GM12892 (cell line): ENCODE measurements at regions not wholly inside any gene's neighbourhood (a gene's known extent, or its start where the extent isn't known, plus 50 kb on each side); places are given as distances from the start of the nearest gene placed in this dataset.
A peak's percentile ranks its signal among the peaks of the same experiment; 100 is the strongest.

Source experiments
- DNase-seq: peaks from one replicate; pipeline ENCODE4 v3.0.0; 2011; ENCODE audit not compliant: insufficient read length
- FAIRE-seq: peaks from 2 replicates; lab custom pipeline; 2011; peaks lifted over from hg19 to GRCh38; lab: Jason Lieb, UNC
- POLR2A ChIP-seq: IDR thresholded peaks from 2 replicates; pipeline ENCODE4 v1.6.1; 2011; ENCODE audit warnings: low read depth, low read length, control low read depth
- POLR2AphosphoS5 ChIP-seq: IDR thresholded peaks from 2 replicates; pipeline ENCODE4 v1.6.1; 2011; ENCODE audit warnings: low read depth, low read length, control low read depth
- TAF1 ChIP-seq: IDR thresholded peaks from 2 replicates; pipeline ENCODE4 v1.6.1; 2011; ENCODE audit warnings: low read depth, mild to moderate bottlenecking, control low read depth, low read length, borderline replicate concordance

DNA sequence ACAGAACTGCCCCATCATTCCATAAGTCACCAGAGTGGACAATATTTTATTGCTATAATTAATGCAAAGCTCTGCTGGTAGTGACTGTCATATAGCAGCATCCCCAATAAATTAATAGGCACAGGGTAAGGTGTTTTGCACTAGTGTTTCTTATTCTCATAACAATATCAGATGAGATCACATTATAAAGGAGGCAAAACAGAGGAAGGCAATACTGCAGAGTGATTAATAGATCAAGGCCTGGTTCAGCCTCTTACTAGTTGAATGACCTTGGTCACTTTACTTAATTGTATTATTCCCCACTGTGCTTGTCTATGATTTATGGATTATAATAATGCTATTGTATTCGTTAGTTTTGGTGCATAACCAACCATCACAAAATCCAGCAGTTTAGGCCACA is 784.8 kb downstream of the VRK1 start:
- DNase-seq (no peak), FAIRE-seq (no peak)
- no peak for TF ChIP-seq TAF1
- TF ChIP-seq POLR2AphosphoS5 = no peak
- no peak for TF ChIP-seq POLR2A

DNA sequence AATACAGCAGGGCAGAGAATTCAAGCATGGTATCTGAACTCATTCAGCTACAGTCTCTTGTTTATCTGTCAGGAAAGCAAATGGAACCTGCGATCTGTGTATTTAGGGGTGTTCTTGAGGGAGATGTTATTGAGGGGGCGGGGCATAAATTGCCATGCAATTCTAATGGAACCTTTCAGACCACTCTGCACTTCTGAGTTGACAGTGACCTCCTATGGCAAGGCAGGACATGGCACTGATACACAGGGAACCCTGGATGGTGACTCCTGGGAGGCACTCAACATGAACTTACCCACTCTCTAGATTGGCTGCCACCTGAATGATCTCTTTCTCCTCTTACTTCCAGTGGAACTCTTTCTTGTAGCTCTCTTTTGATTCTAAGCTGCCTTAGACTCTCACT is 787.3 kb downstream of the VRK1 start:
- TF ChIP-seq POLR2AphosphoS5 (no peak), TAF1 (no peak)
- DNase-seq = no peak
- FAIRE-seq = no peak

DNA sequence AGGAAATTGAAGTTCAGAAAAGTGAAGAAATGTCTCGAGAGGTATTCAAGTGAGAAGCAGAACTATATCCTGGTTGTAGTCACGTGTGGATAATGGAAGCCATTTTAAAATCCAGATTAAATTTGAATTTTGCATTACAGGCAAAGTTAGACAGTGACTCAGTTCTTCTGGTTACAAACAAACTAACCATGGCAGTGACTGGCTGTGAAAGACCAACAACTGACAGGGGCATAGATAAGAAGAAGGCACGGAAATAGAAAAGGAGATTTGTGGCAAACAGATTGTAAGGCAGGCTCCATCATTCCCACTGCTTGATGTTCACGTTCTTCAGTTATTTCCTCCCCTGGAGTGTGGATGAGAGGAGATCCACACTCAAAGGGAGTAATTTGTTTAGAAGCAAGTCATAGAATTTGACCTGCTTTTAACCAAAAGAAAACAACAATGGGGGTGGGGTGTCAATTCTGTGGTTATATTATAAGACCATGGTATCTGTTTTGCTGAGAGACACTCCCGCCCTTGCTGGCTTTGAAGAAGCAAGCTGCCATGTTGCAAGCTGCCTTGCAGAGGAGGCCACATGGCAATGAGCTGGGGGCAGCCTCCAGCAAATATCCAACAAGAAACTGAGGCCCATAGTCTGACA is 795.3 kb downstream of the VRK1 start:
- TF ChIP-seq TAF1 = no peak
- no peak for TF ChIP-seq POLR2A
- no peak for TF ChIP-seq POLR2AphosphoS5
- no peak for DNase-seq
- no peak for FAIRE-seq

DNA sequence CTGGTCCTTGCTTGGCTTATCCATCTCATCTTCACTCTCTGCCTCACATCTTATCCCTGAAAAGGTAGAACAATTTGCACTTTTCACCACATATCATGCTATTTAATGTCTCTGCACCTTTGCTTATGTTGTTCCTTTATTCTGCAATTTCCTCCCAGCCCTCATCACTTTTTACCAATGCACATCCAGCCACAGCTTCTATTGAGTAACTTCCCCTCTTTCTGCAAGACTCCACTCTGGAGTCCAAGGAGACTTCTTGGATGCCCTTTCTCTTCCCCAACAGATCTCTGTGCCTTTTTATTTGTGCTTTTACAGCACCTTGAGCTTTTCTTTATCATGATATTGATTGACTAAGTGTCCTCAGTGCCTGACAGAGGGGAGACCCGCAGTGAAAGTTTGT is 797.1 kb downstream of the VRK1 start:
- TF ChIP-seq TAF1 = no peak
- no peak for DNase-seq
- FAIRE-seq = no peak

DNA sequence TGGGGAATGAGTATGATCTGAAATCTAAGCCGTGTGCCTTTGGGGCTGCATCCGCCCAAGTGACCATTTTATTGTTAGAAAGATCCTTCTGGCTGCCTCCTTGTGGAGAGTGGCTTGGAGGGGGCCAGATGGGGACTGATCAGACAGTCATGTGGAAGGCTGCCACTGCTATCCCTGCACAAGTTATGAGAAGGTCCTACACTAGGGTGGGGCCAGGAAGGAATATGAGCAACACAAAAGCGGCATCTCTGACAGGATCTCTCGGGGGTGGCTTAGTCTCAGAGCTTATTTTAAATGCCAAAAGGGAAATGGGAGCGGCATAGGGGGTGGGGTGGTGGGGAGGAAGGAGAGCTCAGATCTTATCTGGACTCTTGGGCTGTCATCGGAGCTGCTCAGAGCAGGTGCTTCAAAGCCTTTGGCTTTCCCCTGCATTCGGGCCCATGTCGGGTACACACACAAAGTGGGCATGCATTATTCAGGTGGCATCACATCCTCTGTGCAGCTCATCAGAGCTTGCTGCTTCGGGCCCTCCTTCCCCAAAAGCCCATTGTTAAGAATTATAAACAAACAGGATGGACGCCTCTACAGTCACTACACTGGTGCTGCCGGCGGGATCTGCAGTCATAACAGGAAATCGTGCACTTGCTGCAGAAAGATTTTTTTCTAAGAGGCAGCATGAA is 805.4 kb downstream of the VRK1 start:
- TF ChIP-seq POLR2A (no peak), TAF1 (no peak), POLR2AphosphoS5 (no peak)
- no peak for DNase-seq
- FAIRE-seq = peak; percentile 48

DNA sequence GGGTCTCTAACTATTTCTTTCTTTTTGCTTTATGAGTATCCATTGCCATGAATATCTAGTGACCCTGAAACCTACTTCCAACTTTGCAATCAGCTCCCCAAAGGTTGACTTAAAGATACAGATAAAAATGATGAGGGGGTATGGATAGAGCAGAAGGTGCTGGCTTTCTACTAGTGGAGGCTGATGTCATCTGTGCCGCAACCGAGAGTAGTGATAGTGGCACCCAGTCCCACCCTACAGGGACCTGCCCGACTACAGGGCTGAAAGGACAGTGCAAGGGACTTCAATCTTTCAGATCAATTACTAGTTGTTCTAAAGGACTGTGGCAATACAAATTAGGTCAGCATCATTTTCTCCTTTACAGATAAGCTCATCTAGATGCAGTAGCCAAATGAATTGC is 806.0 kb downstream of the VRK1 start:
- no peak for TF ChIP-seq POLR2A
- no peak for TF ChIP-seq POLR2AphosphoS5
- no peak for TF ChIP-seq TAF1
- FAIRE-seq (no peak), DNase-seq (no peak)

DNA sequence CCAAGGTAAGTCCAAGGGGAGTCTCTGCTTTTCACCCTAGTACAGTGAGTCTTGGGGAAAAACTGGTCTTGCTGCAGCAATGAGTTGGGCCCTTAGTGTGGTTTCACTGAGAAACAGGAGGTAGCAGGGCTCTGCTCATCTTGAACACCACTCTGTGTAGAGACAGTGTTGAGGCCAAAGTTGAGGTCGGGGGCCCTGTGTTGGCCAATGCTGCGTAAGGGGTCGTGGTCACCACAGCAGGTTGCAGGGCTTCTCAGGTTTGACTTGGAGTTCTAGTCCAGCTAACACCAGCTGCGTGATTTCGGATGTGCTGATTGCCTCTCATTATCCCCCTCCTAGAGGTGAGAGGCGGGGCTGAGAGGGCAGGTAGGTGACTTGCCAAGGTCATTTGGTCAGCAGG is 807.5 kb downstream of the VRK1 start:
- DNase-seq (no peak), FAIRE-seq (no peak)
- TF ChIP-seq TAF1 (no peak), POLR2AphosphoS5 (no peak), POLR2A (no peak)

DNA sequence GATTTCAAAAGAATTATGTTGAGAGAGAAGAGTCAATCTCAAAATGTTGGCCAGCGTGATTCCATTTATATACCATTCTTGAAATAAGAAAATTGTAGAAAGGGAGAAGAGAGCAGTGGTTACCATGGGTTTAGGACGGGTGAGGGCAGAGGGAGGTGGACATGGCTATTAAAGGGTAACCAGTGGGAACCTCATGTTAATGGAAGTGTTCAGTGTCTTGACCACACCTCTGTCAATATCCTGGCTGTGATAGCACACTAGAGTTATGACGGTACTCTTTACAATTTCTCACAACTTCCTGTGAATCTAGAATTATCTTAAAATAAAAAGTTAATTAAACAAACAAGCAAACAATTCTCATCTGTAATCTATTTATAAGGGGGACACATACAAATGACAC is 821.2 kb downstream of the VRK1 start:
- DNase-seq (no peak), FAIRE-seq (no peak)
- no peak for TF ChIP-seq TAF1
- no peak for TF ChIP-seq POLR2AphosphoS5
- TF ChIP-seq POLR2A = no peak

DNA sequence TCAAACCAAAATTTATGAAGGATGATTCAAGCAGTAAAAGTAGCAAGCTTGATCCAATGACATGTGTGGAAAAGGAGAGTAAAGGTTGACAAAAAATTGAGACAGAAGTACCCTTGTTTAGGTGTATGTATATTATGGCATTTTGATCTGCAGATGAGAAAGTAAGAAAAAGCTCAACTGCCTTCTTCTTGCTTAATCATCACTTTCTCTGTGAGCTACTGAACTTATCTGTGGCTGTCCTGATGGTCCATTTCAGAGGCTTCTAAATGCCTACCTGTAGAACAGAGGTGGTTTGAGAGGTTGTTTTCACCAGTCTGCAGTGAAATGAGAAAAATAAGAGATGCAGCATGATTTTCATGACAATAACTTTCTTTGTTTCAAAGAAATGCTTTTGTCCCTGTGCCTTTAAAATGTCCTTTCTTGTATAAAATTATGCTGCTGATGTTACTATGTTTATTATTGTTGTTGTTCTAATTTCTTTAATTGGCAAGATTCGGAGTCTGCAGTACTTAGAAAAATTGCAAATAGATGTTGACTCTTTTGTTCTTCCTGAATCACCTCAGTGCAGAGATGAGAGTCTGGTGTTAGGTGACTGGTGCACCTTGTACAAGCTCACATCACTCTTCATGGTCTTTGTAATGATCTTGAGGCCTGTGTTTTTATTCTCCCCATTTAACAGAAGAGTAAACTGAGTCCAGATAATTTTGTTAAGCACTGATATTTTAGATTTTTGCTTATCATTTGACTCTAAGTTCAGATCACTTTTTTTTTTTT is 821.9 kb downstream of the VRK1 start:
- TF ChIP-seq POLR2A (no peak), POLR2AphosphoS5 (no peak), TAF1 (no peak)
- FAIRE-seq = no peak
- no peak for DNase-seq

DNA sequence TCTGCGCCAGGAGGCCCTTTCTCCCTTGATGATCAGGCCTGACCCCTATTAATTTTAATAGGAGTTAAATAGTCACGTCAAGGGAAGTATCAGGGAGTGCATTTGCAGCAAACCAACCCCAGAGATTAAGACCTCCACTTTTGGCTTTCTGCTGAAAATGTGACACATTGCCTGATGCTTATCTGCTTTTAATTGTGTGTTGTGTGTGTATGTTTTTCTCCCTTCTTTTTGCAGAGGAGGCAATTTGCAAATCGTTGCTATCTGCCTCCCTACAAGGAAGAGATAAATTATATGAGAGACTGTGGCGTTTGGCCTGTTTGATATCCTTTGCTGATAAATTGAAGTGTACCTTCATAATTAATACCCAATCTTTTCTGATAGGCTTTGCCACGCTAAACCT is 822.9 kb downstream of the VRK1 start:
- FAIRE-seq = no peak

DNA sequence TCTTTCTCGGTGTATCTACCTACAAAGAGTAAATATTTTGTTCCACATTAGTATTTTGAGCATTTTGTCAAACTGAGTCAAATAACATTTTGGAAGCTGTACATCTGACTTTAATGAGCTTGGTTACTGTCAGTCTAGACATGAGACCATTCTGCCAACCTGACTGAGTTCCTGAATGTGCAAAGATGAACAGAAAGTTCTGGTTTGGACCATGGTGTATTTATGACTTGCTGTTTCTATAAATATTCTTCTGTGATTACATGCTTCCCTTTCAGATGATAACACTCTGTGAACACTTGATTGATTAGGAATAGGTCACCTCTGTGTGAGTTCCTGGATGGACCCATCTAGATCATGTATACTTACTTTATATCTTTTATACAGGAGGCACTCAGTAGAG is 827.8 kb downstream of the VRK1 start:
- no peak for TF ChIP-seq POLR2A
- FAIRE-seq (no peak), DNase-seq (no peak)

More for the DNA sequence above, 822.9 kb downstream of the VRK1 start:
- no peak for DNase-seq
- TF ChIP-seq POLR2AphosphoS5 (no peak), TAF1 (no peak), POLR2A (no peak)

DNA sequence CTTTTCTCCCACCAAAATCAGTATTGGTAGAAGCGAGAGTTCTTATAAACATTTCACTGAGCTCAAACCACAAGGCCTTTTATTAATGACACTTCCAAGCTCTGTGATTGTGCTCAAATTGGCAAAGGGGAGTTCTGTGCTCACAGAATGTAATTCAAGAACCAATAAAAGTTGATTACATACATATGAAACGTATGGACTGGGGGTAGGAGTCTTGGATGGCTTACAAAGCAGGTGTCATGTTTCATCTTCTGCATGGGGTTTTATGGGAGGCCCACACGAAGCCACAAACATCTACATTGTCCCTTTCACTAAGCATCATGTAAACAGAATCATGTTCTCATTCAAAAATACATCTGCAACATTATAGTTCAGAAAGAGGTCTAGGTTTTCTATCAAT is 828.3 kb downstream of the VRK1 start:
- TF ChIP-seq TAF1 (no peak), POLR2A (no peak), POLR2AphosphoS5 (no peak)
- FAIRE-seq (no peak), DNase-seq (no peak)
